ENCODE measurements at regions not wholly inside any gene's neighbourhood (a gene's known extent, or its start where the extent isn't known, plus 50 kb on each side); places are given as distances from the start of the nearest gene placed in this dataset.

- no peak for TF ChIP-seq PRDM6 (tag by site-specific recombination; IDR thresholded peaks at IDR 0.05)
- no peak for TF ChIP-seq ZNF626 (tag by site-specific recombination; IDR thresholded peaks at IDR 0.05)
- no peak for TF ChIP-seq ZNF18 (tag by site-specific recombination; IDR thresholded peaks at IDR 0.05)
- TF ChIP-seq ZNF398 (tag by site-specific recombination; IDR thresholded peaks at IDR 0.05): no peak
- no peak for TF ChIP-seq BCL11B (tag by site-specific recombination; IDR thresholded peaks at IDR 0.05; ENCODE audit: low read depth)
- TF ChIP-seq KLF7 (tag by site-specific recombination; IDR thresholded peaks at IDR 0.05; ENCODE audit: borderline replicate concordance): no peak
- TF ChIP-seq KLF17 (tag by site-specific recombination; IDR thresholded peaks at IDR 0.05): no peak
- no peak for TF ChIP-seq EGR2 (tag by site-specific recombination; IDR thresholded peaks at IDR 0.05; ENCODE audit: low read depth)
- no peak for TF ChIP-seq IKZF3 (tag by site-specific recombination; IDR thresholded peaks at IDR 0.05)
- TF ChIP-seq ZNF580 (tag by site-specific recombination; IDR thresholded peaks at IDR 0.05): no peak
- no peak for TF ChIP-seq ZNF214 (tag by site-specific recombination; IDR thresholded peaks at IDR 0.05; ENCODE audit: borderline replicate concordance)
- no peak for TF ChIP-seq ZNF391 (tag by site-specific recombination; IDR thresholded peaks at IDR 0.05; ENCODE audit: borderline replicate concordance, low read depth)
Observed at GRCh38 chr12:132397152-132397933, 68.0 kb upstream of the GALNT9 start.

GRCh38 chr12:132396657-132397056 lies 67.3 kb upstream of the GALNT9 start:
- POLR2A ChIA-PET: no interaction called here
- Histone ChIP-seq H3K36me3 (ENCODE audit: control insufficient read depth in 2 of 2, insufficient read depth in 1 of 2, low read length in 2 of 2) (no peaks in the 10 kb centered on the region), H3K9me3 (ENCODE audit: control insufficient read depth, insufficient read depth, low read depth, low read length) (no peaks in the 10 kb centered on the region), H3K4me3 (ENCODE audit: low read depth, low read length) (no peak overlapping the region), H3K4me1 (ENCODE audit: control insufficient read depth, insufficient read depth, low read length) (no peaks in the 10 kb centered on the region), H3K27ac (ENCODE audit: extremely low read depth, low read depth, low read length) (no peak overlapping the region)
- CTCF ChIA-PET: interaction anchor here (0.6 to 0.7 kb wide), 2 partner anchors 73 to 243 kb away, joined by 3 read pairs; no protein-coding TSS in a partner anchor
- TF ChIP-seq, protein P1, sequence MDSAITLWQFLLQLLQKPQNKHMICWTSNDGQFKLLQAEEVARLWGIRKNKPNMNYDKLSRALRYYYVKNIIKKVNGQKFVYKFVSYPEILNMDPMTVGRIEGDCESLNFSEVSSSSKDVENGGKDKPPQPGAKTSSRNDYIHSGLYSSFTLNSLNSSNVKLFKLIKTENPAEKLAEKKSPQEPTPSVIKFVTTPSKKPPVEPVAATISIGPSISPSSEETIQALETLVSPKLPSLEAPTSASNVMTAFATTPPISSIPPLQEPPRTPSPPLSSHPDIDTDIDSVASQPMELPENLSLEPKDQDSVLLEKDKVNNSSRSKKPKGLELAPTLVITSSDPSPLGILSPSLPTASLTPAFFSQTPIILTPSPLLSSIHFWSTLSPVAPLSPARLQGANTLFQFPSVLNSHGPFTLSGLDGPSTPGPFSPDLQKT (IDR thresholded peaks at IDR 0.05; ENCODE audit: borderline replicate concordance, low read depth, low read length): no peak
- TF ChIP-seq ZNF366 (tag by site-specific recombination; conservative IDR thresholded peaks at IDR 0.05) (no peak), ZNF214 (tag by site-specific recombination; IDR thresholded peaks at IDR 0.05; ENCODE audit: borderline replicate concordance) (no peak), KLF8 (tag by site-specific recombination; IDR thresholded peaks at IDR 0.05) (no peak), SCRT2 (tag by site-specific recombination; IDR thresholded peaks at IDR 0.05) (no peak), FEZF1 (tag by site-specific recombination; IDR thresholded peaks at IDR 0.05) (no peak), ZNF184 (tag by site-specific recombination; IDR thresholded peaks at IDR 0.05) (no peak), AEBP2 (tag by site-specific recombination; IDR thresholded peaks at IDR 0.05; ENCODE audit: borderline replicate concordance) (no peak)

More at GRCh38 chr12:132397152-132397933, 68.0 kb upstream of the GALNT9 start:
- Histone ChIP-seq H3K4me3 (ENCODE audit: low read depth, low read length) (no peak overlapping the region), H3K36me3 (ENCODE audit: control insufficient read depth in 2 of 2, insufficient read depth in 1 of 2, low read length in 2 of 2) (no peaks in the 10 kb centered on the region), H3K4me1 (ENCODE audit: control insufficient read depth, insufficient read depth, low read length) (no peaks in the 10 kb centered on the region), H3K27ac (ENCODE audit: extremely low read depth, low read depth, low read length) (no peak overlapping the region), H3K9me3 (ENCODE audit: control insufficient read depth, insufficient read depth, low read depth, low read length) (no peaks in the 10 kb centered on the region)
- ChIA-PET CTCF (interaction anchor here (0.7 kb wide), 1 partner anchor 244 kb away, joined by 3 read pairs; no protein-coding TSS in a partner anchor), POLR2A (no interaction called here)

Data from HEK293 (cell line).